Tibial nerve (tissue), 4 donors: ENCODE measurements at regions not wholly inside any gene's neighbourhood (a gene's known extent, or its start where the extent isn't known, plus 50 kb on each side); places are given as distances from the start of the nearest gene placed in this dataset.
A peak's percentile ranks its signal among the peaks of the same experiment; 100 is the strongest.

Experiments used
- DNase-seq, 2 donors: peaks; one replicate each; pipeline ENCODE4 v3.0.0-alpha.2; 2019; ENCODE audit warnings: low spot score in 2 of 2
- H3K27ac ChIP-seq, 4 donors: fragments of 200-600 bp; sonication (generic) in 3 of 4; one replicate each; pipeline ENCODE4 v1.5.1; 2017 to 2019; ENCODE audit warnings: mild to moderate bottlenecking in 1 of 4
- H3K27me3 ChIP-seq, 2 donors: fragments of 200-600 bp; sonication (generic) in 1 of 2; one replicate each; pipeline versions ENCODE4 v1.5.1 to v1.6.0; 2017 to 2019
- H3K36me3 ChIP-seq, 3 donors: fragments of 200-600 bp; sonication (generic); one replicate each; pipeline ENCODE4 v1.5.1; 2018 to 2019
- H3K4me1 ChIP-seq, 4 donors: fragments of 200-600 bp; sonication (generic) in 3 of 4; one replicate each; pipeline ENCODE4 v1.5.1; 2017 to 2019
- H3K4me3 ChIP-seq, 4 donors: fragments of 200-600 bp; sonication (generic) in 3 of 4; one replicate each; pipeline ENCODE4 v1.5.1; 2017 to 2019; ENCODE audit warnings: mild to moderate bottlenecking in 1 of 4, moderate library complexity in 1 of 4
- H3K9me3 ChIP-seq, 4 donors: fragments of 200-600 bp; sonication (generic) in 3 of 4; one replicate each; pipeline ENCODE4 v1.5.1; 2017 to 2019
- CTCF ChIP-seq, 5 experiments: fragments of 200-600 bp in 3 of 5; fragments of 450-650 bp in 2 of 5; sonication (generic) in 3 of 5; IDR thresholded peaks; one replicate each; pipeline ENCODE4 v1.5.1; 2016 to 2019; ENCODE audit warnings: antibody characterized with exemption in 5 of 5, mild to moderate bottlenecking in 3 of 5, moderate library complexity in 2 of 5
- EP300 ChIP-seq, 2 donors: sonication (generic); formaldehyde crosslinking; IDR thresholded peaks; one replicate each; pipeline ENCODE4 v1.6.1; 2017; ENCODE audit warnings: antibody characterized with exemption in 2 of 2, mild to moderate bottlenecking in 1 of 2
- POLR2A ChIP-seq, 2 donors: fragments of 450-650 bp; IDR thresholded peaks; one replicate each; pipeline ENCODE4 v1.6.1; 2017; ENCODE audit warnings: antibody characterized with exemption in 2 of 2, mild to moderate bottlenecking in 2 of 2, moderate library complexity in 2 of 2
- WGBS, 2 donors: methylation state at CpG; one replicate each; pipeline ENCODE4 v1.1.5; 2018; 5-methylcytosine and 5-hydroxymethylcytosine counted together

- H3K4me1 ChIP-seq: peaks cover 0 to 10% (median 0%) of the 10 kb centered on the region in 4 donors
- H3K9me3 ChIP-seq: no peaks in the 10 kb centered on the region
- H3K4me3 ChIP-seq: no peak overlapping the region
- H3K36me3 ChIP-seq: no peaks in the 10 kb centered on the region
- DNase-seq: no peak
- TF ChIP-seq POLR2A (IDR thresholded peaks at IDR 0.05): no peak
- TF ChIP-seq CTCF (IDR thresholded peaks at IDR 0.05): no peak
- no peak for TF ChIP-seq EP300 (IDR thresholded peaks at IDR 0.05)
- H3K27ac ChIP-seq: no peak overlapping the region
- no peaks in the 10 kb centered on the region for H3K27me3 ChIP-seq
- 47 to 51% methylated on average over 4 of the region's 4 CpGs for WGBS, 2 donors
These were observed 294.1 kb downstream of the DLEU7 start for GRCh38 chr13:50549221-50549942.

- no peaks in the 10 kb centered on the region for H3K9me3 ChIP-seq
- no peak for TF ChIP-seq POLR2A (IDR thresholded peaks at IDR 0.05)
- TF ChIP-seq CTCF (IDR thresholded peaks at IDR 0.05): no peak
- TF ChIP-seq EP300 (IDR thresholded peaks at IDR 0.05): no peak
- H3K36me3 ChIP-seq: no peaks in the 10 kb centered on the region
- peaks cover 0 to 10% (median 0%) of the 10 kb centered on the region in 4 donors for H3K4me1 ChIP-seq
- H3K27ac ChIP-seq: no peak overlapping the region
- no peak overlapping the region for H3K4me3 ChIP-seq
- DNase-seq: no peak
- H3K27me3 ChIP-seq: no peaks in the 10 kb centered on the region
- WGBS, 2 donors: 92 to 98% methylated on average over 1 of the region's 1 CpG
These were observed 293.3 kb downstream of the DLEU7 start for GRCh38 chr13:50550151-50550550.

DNA sequence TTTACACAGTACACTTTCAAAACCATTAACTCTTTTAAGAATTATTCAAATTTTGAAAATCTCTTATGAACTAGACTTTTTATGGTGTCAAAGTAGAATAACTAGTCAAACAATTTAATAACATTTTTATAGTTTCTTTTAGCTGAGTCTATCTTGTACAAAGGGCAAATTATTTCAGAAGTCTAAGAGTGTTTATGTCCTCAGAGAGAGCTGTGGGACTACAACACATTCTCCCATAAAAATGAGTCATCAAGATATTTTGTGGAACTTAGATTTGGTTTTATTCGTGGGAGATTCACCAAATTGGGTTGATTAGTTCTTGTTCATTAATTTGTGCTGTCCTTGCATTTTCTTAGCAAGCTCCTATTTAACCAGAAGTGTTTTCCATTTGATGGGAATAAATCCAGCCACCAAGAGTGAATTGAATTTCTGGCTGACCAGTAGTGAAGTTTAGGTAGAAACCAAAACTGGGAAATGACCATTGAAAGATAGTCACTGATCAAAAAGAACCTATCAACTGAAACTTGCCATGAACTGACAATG, 291.0 kb downstream of the DLEU7 start:
- H3K27ac ChIP-seq: peak overlapping the region in 1 of 4 donors; percentile 18

GRCh38 chr13:50561739-50562138, 281.8 kb downstream of the DLEU7 start:
- peaks cover 0 to 8% (median 3%) of the 10 kb centered on the region in 4 donors for H3K9me3 ChIP-seq
- no peak for DNase-seq

More for the DNA sequence above, 291.0 kb downstream of the DLEU7 start:
- Histone ChIP-seq H3K27me3 (no peaks in the 10 kb centered on the region), H3K4me1 (peaks cover 0 to 10% (median 0%) of the 10 kb centered on the region in 4 donors), H3K9me3 (no peaks in the 10 kb centered on the region), H3K4me3 (no peak overlapping the region), H3K36me3 (no peaks in the 10 kb centered on the region)
- 25 to 35% methylated on average over 1 of the region's 1 CpG for WGBS, 2 donors
- DNase-seq: no peak
- TF ChIP-seq POLR2A (IDR thresholded peaks at IDR 0.05): no peak
- no peak for TF ChIP-seq EP300 (IDR thresholded peaks at IDR 0.05)
- TF ChIP-seq CTCF (IDR thresholded peaks at IDR 0.05): no peak

More at GRCh38 chr13:50561739-50562138, 281.8 kb downstream of the DLEU7 start:
- H3K27ac ChIP-seq: no peak overlapping the region
- no peaks in the 10 kb centered on the region for H3K4me1 ChIP-seq
- H3K36me3 ChIP-seq: no peaks in the 10 kb centered on the region
- H3K27me3 ChIP-seq: no peaks in the 10 kb centered on the region
- no peak overlapping the region for H3K4me3 ChIP-seq
- TF ChIP-seq CTCF (IDR thresholded peaks at IDR 0.05) (no peak), POLR2A (IDR thresholded peaks at IDR 0.05) (no peak), EP300 (IDR thresholded peaks at IDR 0.05) (no peak)
